ENCODE measurements at regions not wholly inside any gene's neighbourhood (a gene's known extent, or its start where the extent isn't known, plus 50 kb on each side); places are given as distances from the start of the nearest gene placed in this dataset.
"Not testable (repeated sequence)": the region's sequence is repeated elsewhere in the genome, so short reads cannot be mapped to it uniquely, and the experiment has no call there.

DNA sequence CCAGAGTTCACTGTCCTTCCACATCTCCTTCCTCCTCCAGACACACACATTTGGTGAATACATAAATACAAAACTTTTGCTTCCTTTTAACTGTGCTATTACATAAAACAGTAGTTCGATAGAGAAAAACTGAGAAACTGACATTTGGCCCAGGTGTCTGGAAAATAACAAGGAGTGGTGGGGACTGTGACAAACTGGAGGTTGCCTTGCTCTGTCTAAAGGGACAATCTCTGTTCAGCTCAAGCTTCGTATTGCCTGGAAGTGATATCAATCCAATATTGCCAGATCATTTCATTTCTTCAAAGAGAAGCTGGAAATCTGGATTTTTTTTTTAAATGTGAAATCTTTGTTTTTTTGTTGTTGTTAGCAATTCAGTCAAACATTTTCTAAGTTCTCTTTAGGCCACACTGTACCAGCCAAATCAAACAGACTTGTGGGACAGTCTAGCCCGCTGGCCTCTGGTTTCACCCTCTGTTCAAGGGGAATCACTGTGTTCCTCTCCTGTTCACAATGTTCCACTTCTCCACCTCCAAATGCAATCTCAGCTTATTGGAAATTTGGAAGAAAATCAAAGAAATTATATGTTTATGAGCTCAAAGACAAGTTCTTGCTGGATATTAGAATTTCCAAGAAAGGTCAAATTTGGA is 612.5 kb downstream of the KIF4B start:
- DNase-seq, result no peak

DNA sequence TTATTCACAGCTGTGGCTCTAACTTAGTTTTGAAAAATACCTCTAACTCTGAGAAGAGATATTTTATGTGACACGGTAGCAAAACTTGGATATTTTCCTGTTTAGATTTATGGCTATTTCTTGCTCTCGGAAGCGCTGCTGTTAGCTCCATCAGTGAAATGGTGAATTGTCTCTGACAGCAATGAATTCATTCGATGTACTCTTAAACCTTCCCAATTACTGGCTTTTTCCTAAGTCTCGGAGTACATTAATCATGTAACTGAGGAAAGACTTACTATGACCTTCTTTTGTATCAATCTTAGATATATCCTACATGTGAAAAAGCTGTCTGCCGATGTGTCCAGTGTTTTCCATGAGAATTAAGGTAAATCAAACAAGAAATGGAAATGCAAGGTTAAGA is 613.0 kb downstream of the KIF4B start:
- DNase-seq, result no peak

DNA sequence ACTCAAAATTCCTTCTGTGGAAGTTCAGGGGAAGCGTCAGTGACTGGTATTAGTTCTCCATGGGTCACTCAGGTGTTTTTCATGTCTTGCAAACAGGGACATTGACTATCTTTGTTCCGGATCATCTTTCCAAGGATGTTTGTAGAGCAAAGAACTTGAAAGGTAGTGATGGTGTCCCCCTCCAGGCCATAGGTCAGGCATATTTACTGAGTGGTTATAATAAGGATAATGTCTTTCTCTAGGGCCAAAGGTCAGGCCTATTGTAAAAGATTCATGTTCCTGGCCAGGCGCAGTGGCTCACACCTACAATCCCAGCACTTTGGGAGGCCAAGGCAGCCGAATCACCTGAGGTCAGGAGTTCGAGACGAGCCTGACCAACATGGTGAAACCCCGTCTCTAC is 614.8 kb downstream of the KIF4B start:
- DNase-seq, result no peak

DNA sequence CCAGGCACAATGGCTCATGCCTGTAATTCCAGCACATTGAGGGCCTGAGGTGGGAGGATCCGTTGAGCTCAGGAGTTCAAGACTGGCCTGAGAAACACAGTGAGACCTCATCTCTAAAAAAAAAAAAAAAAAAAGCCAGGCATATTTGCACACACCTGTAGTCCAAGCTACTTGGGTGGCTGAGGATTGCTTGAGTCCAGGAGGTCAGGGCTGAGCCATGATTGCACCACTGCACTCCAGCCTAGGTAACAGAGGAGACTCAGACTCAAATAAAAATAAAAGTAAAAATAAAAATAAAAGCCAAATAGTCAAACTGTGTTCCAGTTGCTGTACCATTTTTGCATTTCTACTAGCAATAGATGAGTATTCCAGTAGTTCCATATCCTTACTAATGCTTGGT is 616.0 kb downstream of the KIF4B start:
- DNase-seq, result no peak

DNA sequence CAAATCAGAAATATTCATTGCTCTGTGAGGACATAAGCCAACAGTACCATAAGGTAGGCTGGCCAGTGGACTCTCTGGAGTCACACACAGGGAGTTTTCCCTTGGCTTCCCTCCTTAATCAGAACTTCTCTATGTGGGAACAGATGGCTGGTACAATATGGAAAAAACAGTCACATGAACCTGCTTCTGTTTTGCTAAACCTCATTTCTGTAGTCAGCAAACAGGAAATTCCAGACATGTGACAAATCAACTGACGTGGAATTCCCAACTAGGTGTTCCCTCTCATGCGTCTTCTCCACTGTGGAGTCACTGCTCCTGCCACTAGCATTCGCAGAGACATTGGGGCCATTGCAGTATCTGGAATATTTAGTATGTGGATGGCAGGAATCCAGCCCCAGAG is 617.6 kb downstream of the KIF4B start:
- no peak for DNase-seq

DNA sequence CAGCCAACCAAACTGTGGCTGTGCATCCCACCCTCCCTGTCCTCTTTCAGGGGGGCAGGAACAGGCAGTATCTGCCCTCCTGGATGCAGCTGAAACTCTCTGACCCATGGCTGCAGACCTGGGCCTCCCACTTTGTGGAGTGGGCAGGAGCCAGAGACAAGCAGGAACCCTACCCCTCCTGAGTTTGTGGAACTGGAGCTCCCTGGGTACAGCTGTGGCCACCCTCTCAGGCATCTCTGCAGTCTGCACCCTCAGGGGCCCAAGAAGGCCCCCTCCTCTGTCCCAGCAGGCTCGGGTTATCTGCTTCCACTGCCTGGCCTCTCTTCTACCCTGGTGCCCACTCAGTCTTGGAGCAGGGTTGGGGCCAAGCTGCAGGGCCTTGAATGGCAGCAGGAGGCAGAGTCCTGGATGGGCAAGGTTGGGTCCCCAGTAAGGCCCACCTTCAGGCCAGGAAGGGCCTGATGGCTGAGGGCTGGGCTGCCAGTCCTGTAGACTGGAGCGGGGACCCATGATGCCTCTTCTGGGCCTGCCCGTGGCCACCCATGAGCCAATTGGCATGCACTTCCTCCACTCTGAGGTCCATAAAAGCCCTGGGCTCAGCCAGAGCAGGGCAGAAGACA is 619.9 kb downstream of the KIF4B start:
- no peak for DNase-seq

DNA sequence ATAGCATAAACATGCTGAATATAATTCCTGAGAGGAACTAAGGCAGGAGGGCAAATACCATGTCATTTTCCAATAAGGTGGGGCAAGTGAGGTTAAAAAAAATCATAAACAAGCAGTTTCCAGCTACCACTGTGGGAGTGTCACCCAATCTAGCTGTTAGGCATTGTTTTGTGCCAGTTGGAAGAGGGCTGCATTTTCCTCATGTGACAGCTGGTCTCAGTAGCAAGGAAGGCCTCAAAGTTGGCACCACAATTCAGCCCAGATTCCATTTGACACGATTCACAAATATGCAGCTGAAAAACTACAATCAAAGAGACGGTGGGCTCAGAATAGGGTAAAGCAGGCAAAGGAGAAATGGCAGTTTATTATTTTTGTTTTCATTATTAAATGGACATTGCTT is 636.1 kb downstream of the KIF4B start:
- DNase-seq, result no peak

DNA sequence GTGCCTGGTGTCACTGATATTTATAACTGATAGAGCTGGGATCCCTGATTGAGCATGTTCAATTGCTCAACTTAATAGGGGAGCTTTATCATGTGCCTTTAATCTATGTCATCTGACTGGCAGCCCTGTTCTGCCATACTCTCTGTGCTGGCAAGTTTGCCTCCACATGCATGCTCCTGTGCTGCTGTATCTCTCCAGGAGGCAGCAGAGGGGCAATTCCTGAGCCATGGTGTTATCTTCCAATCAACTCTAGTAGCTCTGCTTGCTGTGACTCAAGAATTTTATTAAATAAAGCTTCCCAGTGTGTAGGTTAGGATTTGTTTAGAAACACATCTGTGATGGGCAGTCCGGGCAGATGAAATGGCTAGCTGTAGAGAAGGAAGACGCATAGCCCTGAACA is 642.0 kb downstream of the KIF4B start:
- no peak for DNase-seq

DNA sequence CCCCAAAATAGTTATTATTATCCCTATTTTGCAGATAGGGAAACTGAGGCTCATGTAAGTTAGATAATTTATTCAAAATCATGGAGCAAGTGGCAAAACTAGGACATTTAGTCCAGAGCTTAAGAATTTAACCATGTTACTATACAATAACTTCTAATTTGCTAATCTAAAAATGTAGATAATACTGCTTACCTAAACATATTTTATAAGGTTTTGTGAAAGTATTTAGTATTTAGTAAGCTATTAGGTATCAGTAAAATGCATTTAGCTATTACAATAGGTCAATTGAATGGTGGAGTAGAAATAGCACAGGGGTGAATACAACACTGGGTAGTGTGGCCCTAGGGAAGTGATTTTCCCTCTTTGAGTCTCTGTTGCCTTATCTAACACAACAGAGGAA is 648.3 kb downstream of the KIF4B start:
- no peak for DNase-seq

DNA sequence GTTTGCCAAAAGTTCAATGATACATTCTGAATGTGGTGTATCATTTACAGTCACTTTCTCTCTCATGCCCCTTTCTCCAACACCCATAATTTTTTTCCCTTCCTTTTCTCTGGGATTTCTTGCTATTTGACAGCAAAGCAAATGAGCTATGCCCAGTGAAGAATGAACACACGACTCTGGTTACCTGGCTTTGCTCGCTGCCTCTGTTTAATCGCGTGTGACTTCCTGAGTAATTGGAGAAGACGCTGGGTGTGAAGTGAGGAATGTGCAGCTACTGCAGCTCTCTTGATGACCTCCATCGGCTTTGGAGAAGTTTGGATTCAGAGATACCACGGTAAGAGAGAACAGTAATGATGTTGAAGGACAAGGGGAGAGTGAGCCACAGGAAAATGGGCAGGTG is 651.8 kb downstream of the KIF4B start:
- no peak for DNase-seq

DNA sequence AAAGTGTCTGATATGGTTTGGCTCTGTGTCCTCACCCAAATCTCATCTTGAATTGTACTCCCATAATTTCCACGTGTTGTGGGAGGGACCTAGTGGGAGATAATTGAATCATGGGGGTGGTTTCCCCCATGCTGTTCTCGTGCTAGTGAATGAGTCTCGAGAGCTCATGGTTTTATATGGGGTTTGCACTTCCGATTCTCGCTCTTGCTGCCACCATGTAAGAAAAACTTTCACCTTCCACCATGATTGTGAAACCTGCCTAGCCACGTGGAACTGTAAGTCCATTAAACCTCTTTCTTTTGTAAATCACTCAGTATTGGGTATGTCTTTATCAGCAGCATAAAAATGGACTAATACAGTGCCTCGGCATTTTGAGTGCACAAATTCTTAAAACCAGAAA is 655.0 kb upstream of the SGCD start:
- not testable (repeated sequence) for DNase-seq

DNA sequence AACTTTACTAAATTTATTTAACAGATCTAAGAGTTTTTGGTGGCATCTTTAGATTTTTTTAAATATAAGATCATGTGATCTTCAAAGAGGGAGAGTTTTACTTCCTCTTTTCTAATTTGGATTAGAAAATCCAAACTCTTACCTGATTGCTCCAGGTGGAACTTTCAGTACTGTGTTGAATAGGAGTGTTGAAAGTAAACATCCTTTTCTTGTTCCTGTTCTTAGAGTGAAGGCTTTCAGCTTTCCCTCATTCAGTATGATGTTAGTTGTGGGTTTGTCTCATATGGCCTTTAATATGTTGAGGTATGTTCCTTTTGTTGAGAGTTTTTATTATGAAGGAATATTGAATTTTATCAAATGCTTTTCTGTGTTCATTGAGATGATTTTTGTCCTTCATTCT is 650.0 kb upstream of the SGCD start:
- DNase-seq, result no peak

DNA sequence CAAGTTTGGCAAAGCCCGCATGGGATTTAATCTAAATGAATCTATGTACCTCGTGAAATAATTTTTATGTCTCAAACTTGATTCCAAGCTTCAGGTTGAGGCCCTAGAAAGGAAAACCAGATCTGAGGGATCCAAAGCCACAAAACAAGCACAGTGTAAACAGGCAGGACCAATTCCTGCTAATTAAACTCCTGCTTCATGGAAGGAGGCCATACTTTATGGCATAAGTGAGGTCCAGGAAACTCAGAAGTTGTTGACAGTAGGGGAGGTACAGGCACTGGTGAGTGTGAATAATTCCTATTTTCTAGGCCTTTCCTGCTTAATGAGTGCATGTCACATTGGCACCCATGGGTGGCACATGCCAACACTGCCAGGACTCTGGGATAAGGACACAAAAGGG is 648.6 kb upstream of the SGCD start:
- no peak for DNase-seq

DNA sequence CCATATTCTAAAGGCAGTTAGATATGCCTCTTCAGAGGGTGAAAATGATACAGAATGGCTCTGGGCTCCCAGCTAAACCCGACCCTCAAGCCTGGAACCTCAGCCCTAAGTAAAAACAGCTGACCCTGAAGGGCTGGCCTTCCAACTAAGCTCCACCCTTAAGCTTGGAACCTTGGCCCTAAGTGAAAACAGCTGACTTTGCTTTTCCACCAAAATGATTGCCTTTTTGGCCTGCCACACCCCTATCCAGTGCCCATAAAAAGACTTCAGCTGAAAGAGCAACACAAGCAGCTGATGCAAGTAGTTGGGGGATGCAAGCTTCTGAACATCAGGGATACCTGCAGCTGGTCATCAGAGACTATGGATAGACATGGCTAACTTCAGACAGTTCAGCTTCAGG is 647.4 kb upstream of the SGCD start:
- DNase-seq, result no peak

DNA sequence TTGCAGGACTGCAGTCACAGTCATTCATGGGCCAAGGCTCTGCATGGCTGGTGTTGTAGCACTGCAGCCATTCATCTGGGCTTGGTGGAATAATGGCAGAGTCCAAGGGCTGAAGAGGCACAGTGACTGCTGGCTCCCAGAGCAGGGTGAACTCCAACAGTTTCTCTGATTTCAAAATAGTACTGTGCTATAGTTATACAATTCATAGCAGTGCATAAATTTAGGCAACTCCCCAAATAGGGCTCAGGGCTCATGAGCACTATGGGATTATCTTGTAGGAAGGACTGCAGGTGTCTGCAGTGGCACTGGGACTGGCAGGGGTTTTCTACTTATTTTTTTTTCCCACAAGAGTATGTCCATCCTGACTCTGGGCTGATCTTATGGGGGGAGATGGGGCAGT is 642.5 kb upstream of the SGCD start:
- DNase-seq, result no peak

DNA sequence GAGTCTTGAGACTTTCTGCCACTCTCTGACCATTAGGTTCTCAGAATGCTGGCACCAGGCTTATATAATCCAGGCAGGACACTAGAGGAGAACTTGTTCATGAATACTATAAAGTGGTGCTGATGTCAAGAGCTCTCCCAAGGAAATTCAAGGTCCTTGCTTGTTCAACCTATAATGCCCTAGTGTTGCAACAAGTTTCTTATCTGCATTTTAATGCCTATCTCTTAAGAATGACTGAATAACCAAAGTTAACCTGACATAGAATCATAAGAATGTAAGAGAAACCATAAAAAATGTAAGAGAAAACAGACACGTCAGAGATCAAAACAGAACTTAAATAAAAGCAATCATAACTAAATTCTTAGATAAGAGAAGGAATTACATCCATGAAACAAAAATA is 640.8 kb upstream of the SGCD start:
- DNase-seq, result no peak

DNA sequence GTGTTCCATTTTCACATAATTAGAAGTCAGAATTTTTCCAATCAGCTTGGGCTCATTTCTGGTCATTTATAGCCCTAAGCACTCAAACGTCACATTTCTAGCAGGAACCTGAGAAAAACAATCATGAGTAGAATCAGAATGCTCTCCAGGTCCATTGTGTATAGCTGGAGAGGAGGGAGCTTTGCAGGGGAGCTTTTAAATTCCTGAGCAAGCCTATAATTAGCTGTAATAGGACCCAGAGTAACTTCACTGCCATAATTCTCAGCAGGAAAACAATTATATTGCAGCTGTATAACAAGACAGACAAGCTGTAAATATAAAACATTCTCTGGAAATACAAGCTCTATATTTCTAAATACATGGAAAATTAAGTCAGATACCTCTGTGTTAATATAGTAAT is 637.6 kb upstream of the SGCD start:
- peak; percentile 50 for DNase-seq

DNA sequence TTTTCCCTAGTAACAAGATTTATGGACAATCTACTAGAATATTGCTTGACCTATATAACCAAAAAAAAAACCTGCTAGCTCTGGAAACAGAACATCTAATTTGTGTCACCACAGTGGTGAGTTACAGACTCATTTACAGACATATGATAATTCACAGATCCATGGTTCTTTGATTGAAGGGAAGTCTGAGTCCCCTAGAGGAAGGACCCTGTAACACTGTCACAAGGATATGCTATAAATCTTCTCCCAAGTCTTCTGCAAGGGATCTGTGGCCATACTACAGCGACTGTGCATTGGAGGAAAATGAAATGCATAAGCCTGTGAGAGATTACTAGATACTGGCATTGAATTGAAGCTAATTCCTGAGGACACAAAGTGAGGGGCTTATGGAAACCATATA is 630.6 kb upstream of the SGCD start:
- DNase-seq, result no peak

DNA sequence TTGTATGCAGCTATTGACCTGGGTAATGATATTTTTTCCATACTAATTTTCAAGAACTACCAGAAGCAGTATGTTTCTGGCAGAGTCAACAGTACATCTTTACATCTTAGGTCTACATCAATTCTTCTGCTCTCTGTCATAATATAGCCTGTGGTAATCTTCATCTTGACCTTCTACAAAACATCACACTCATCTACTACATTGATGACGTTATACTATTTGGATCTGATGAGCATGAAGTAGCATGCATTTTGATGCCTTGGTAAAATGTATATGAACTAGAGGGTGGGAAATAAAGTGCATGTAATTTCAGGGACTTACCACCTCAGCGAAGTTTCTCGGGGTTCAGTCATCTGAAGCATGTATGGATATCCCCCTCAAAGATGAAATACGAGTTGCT is 629.7 kb upstream of the SGCD start:
- no peak for DNase-seq

DNA sequence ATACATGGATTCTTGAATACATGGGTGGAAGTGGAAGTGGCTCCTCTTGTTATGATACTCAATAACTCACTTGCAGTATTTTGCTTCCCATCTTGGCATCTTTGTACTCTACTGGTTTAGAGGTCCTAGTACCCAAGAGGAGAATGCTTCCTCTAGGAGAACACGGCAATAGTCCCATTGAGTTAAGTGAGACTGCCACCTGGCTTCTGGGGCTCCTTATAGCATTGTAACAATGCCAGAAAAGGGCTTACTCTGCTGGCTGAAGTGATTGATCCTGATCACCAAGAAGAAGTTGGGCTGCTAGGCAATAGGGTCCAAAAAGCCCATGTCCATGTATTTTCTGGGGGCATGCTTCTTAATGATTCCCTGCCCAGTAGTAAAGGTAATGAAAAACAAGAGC is 627.6 kb upstream of the SGCD start:
- DNase-seq, result no peak

DNA sequence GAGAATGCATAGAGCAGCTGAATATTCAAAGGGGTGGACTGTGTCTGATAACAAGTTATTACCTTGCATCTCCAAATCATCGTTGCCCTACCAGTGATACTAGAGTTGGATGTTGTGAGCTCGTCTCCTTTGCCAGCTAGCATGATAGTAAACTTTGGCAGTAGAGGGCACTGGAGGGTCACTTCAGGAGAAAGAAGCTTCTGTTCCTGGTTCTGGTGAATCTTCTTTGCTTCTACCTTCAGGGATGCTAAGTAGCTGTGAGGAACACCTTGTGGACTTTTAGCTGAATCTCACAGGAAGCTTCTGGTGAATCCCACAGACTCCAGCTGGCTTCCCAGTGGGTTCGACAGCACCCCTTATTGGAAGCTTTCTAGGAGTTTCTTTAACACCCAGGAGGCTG is 626.6 kb upstream of the SGCD start:
- no peak for DNase-seq

DNA sequence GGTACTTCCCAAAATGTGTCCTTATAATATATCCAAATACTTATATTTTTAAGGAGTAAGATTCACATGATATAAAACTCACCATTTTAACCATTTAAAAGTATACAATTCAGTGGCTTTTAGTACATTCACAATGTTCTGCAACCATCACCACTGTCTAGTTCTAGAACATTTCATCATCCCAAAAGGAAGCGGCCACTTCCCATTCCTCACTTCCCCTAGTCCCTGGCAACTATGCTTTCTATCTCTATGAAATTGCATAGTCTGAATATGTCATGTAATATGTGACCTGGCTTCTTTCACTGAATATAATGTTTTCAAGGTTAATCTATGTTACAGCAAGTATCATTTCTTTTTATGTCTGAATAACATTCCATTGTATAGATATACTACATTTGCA is 615.1 kb upstream of the SGCD start:
- no peak for DNase-seq

DNA sequence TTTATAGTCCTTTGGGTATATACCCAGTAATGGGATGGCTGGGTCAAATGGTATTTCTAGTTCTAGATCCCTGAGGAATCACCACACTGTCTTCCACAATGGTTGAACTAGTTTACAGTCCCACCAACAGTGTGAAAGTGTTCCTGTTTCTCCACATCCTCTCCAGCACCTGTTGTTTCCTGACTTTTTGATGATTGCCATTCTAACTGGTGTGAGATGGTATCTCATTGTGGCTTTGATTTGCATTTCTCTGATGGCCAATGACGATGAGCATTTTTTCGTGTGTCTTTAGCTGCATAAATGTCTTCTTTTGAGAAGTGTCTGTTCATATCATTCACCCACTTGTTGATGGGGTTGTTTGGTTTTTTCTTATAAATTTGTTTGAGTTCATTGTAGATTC is 612.5 kb upstream of the SGCD start:
- DNase-seq, result not testable (repeated sequence)

DNA sequence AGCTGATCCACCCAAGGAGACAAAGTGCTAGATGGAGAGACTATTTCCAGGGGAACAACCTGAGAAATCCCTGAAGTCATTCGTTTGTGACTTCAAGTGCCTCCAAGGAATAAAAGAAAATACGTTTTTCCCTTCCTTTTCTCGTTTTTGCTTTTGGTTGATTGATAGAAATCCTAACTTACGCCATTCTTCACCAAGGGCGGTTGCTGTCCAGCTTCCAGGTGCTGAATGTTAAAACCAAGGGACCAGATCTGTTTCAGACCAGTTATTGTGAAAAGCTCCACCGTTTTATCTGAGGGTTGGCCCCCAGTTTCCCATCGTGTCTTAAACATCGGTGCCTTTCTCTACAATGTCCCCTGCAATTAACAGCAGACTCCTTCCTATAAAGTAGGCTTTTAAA is 600.7 kb upstream of the SGCD start:
- DNase-seq, result no peak

DNA sequence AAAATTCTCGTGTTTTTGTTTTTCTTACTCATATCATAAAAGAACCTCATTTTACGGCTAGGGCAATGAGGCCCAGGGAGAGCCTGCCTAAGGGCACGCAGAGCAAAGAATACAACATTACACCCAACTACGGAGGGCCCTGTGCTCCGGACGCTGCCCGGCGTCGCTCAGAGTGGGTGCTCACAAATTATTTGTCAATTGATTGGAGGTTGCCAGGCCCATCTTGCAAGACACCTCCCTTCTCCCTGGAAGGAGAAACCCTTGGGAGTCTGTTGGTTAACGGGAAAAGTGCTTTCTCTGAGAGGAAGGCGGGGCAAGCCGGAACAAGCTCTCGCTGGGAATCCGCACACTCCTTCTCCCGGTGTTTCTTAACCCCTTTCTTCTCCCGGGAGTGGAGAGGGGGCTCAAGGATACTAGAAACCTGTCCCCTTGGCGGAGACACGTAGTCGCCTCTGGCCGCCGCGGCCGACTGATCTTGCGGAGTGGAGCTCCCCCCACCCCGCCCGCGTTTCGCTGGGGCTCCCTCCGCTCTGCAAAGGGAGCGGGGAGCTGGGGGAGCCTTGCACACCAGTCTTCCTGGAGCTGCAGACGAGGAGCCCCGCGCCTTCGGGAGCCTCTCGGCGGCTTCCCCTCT is 599.3 kb upstream of the SGCD start:
- DNase-seq, result no peak

Data from NCI-H1048 (cell line).